ENCODE measurements at regions not wholly inside any gene's neighbourhood (a gene's known extent, or its start where the extent isn't known, plus 50 kb on each side); places are given as distances from the start of the nearest gene placed in this dataset.

DNA sequence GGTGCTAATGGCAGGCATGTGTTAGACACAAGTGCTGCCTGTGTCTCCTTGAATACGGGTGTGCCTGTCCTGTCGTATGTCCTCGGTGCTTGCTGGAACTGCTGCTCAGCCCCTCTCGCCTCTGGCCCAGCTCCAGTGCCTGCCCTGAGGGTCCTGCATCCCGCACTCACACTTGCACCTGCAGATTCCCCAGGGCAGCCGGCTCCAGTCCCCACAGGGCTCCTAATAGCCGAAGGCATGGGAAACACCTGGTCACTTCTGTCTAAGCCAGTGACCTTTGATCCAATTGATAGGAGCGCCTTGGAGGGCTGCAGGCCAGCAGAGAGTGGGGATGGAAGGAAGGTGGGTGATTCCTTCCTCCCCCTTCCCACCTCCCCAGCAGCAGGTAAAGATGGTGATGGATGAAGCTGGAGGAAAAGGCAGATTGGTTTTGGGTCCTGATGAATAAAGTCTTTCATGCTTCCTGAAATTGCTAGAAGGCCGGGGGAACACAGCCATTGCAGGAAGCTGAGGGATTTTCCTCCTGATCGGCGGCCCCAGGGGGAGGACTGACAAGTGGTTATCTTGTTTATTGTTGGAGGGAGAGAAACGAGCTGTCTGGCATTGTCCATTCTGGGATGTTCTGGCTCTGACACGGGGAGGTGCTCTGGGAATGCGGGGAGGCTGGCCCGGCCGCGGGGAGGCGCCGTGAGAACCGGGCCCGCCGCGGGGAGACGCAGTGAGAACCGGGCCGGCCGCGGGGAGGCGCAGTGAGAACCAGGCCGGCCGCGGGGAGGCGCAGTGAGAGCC, 110.9 kb upstream of the B3GAT1 start:
- DNase-seq: no peak

DNA sequence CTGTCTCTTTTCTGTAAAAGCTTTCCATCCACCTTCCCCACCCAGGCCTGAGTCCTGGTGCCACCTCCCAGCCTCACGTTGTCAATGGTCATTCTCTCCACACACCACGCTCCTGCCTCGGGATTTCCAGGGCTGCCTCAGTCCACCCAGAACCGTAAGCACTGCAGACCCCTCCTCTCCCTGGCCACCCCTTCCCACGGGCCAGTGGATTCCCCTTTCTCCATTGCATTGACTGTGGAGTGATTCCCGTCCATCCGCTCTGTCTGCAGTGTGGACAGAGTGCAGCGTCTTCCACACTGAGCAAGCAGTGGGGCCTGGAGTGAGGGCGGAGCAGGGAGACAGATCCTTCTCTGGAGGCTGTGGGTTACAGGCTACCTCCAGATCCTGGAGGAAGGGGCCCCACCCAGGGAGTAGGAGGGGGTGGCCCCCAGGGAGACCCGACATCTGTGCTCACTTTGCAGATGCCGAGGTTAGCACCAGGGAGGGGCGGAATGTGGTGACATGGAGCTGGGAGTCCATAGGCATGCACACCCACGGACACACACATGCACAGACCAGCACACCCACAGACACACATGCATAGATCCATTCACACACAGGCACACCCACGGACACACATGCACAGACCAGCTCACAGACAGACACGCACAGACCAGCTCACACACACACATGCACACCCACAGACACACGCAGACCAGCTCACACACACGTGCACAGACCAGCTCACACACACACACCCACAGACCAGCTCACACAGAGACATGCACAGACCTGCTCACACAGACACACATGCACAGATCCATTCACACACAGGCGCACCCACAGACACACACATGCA, 109.6 kb upstream of the B3GAT1 start:
- no peak for DNase-seq

DNA sequence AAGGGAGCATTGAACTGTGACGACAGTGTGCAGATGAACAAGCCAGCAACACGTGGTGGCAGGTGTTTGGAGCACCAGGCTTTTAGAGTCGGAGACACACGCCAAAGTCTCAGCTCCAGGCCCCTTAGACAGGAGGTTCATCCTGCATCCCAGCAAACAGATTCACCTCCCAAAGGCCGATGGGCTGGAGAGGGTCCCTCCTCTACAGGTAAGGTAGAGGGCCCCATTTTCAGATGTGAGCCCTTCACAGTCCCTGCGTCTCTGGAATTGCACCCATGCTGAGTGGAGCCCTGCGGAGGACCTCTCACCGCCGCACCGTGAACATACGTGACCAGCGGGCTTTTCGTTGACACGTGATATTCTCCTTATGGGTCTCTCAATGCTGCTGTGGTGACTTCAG, 109.0 kb upstream of the B3GAT1 start:
- no peak for DNase-seq

DNA sequence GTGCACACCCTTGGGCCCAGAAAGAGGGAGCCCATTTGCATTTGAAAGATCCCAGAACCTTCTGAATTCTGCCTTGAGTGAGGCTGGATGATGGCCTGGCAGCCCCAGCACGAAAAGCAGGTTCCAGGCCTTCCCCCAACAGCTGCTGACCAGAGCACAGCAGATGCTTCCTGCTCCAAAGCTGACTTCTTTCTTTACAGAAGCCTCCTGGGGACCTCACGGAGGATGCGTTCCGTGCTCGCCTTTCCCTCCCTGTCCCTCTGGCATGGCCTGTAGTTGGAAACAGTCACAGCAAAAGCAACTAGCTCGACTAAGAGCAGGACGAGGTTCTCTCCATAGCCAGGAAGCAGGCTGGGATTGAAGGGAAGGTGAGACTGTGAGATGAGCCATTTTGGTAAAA, 107.7 kb upstream of the B3GAT1 start:
- DNase-seq: no peak

DNA sequence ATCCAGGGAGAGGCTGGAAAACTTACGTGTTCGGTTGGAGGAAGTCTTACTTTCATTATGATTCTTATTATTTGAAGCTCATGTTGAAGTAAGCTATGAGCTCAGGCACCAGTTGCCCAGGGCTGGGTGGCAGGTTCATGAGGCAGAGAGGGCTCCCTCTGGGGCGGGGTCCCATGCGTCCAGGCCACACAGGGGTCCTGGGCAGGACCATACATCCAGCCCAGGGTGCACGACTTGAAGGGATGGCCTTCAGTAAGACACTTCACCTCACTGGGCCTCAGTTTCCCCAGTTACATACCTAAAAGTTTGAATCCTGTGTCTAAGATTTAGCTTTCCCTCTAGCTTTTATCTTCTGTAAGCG, 107.3 kb upstream of the B3GAT1 start:
- no peak for DNase-seq

DNA sequence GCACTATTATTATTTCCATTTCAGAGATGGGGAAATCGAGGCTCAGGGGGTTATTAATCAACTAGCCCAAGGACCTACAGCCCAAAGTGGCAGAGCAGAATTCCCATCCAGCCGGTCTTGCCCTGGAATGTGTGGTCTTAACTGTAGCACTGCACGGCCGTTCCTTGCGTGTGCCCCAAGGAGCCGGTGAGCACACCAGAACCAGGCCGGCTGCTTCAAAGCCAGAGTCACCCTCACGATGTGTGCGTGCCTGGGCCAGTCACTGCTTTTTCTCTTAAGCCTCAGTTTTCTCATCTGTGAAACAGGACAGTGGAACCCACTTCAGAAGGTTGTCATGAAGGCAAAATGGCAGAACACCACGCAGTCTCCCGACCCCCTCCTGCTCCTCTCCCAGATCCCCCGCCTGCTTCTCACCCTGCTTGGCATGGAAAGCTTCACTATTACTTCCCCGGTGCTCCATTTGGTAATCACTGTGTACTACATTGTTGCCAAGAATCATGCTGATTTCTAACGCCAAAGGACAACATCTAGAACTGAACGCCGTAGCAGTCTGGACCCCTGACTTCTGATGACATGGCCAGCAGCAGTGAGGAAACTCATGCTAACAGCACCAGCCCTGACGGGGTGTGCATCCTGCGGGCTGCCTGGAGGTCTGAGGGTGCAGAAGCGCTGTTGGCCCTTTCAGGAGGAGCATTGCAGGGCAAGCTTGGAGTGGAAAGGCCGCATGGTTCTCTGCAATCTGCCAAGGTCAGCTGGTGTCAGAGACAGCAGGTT, 106.8 kb upstream of the B3GAT1 start:
- no peak for DNase-seq

DNA sequence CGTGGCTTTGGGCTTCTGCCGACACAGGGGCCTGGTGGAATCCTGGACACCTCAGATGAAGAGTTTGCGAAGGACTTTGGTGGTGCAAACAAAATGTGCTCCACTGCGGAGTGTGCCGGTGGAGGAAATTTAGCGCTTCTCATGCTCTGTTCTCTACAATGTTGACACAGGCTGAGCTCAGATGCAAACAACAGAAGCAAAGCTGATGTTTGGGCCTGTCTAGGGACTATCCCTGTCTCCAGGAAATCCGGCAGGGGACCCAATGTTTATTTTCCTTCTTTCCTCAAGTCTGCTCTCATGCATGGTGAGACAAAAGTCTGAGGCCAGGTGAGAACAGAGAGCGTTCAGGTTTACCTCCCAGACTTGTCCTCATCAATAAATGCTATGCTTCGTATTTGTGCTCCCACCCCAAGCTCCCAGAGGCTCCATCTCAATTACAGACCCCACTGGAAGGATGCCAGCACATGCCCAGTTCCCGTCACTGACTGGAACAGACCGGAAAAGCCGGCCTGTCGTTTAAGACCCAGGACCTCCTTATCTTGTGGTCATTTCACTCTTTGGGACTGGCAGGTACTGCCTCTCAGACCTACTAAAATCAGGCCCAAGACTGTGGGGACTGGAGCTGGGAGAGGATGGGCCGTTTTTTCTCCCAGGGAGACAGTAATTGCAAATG, 105.7 kb upstream of the B3GAT1 start:
- DNase-seq: no peak

DNA sequence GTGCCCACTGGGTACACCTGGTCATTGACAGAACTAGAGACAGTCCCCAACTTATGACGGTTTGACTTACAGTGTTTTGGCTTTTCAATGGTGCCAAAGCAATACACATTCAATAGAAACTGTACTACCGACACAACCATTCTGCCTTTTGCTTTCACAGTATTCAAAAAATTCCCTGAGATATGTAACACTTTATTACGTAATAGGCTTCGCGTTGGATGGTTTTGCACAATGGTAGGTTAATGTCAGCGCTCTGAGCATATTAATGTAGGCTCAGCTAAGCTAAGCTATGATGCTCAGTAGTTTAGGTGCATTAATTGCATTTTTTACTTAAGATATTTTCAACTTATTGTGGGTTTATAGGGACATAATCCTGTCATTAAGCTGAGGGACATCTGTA, 105.1 kb upstream of the B3GAT1 start:
- DNase-seq: no peak

DNA sequence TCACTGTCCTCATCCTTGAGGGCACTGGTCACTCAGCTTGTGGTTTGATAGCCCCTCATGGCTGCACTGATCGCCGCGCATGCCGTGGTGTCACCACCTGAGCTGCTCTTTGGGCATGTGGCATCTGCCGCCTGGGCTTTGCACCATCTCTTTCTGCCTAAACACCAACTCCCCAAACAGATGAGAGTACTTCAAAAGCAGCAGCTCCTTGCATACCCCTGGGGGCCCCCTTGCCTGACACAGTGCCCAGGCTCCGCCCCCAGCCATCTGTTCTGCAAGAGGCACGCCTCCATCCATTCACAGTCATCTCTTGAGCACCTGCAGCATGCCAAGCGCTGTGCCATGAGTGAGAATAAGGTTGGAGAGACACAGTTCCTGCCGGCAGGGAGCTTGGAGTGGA, 104.5 kb upstream of the B3GAT1 start:
- no peak for DNase-seq

DNA sequence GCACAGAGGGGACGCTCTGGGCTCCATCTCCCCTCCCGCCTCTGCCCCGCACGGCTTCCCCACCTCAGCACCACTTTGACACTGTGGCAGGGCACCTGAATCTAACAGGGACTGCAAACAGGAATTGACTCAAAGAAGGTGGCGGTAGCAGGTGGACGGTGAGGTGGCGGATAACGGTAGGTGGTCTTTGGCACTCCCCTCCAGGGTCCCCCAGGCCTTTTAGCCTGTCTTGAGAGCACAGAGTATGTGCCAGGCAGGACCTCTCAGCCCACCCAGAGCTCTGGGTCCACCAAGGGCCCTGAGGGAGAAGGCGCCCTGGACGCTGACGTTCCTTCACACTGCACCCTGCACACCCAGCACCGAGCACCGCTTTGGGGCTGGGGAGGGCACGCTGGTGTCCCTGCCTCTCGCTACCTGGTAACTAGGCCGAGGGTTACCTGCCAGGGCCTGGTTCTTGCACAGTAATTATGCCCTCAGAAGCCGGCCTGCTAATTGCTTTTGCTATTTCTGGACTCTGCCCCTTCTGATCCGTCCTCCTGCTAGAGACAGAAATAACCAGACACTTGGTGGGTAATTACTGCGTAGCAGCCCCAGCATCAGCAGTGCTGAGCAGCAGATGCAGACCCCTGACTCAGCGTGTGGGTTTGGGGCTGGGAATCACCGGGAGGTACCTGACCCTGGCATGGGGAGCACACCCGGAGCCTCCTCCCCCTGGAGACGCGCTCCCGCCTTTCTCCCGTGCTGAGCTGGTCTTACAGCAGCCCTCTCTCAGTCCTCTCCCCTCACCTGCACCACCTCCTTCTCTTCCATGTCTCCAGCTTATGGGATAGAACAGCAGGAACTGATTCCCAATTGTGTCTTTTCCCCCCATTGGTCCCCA, 103.3 kb upstream of the B3GAT1 start:
- DNase-seq: no peak

DNA sequence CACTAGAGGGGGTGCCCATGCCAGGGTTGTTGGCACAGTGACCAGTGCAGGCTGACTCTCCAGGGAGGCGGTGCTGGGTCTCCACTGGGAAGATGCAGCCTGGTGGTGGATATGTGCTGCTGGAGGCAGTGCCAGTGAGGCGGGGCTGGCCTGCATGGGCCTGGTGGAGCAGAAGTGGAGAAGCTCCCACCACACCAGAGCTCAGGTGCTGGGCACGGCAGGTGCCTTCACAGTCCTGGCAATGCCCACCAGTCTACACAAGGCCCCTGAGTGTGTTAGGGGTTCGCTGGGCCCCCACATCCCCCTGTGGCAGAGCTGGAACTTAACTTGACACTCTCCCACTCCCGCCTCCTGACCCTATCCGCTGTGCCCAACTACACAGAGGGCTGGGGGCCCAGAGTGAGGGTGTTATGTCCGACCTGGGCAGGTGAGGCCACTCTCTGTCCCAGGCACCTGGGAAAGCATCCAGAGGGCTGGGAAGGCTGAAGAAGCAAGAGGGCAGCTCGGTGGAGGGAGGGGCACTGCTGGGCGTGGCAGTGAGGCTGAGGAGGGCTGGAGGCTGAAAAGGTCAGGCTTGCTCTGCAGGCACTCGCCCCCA, 102.4 kb upstream of the B3GAT1 start:
- no peak for DNase-seq

DNA sequence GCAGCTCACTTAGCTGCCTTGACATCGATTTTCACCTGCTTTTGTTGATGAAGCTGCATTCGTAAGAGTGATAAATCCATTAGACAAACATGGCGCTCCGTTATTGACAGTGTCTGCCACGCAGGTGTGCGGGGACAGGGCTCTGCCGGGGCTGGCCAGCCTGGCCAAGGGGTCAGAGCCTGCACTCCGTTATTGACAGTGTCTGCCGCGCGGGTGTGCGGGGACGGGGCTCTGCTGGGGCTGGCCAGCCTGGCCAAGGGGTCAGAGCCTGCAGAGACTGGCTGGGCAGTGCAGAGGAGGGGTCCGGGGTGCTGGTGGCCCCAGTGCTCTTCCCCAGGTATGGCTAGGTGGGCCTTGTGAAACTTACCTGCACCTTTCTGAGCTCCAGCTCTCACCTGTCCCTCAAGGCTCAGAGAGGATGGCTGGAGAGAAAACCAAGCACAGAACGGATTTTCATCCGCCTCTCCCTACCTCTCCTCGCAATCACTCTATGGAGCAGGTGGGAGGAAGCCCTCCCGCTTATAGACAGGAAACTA, 101.6 kb upstream of the B3GAT1 start:
- no peak for DNase-seq

DNA sequence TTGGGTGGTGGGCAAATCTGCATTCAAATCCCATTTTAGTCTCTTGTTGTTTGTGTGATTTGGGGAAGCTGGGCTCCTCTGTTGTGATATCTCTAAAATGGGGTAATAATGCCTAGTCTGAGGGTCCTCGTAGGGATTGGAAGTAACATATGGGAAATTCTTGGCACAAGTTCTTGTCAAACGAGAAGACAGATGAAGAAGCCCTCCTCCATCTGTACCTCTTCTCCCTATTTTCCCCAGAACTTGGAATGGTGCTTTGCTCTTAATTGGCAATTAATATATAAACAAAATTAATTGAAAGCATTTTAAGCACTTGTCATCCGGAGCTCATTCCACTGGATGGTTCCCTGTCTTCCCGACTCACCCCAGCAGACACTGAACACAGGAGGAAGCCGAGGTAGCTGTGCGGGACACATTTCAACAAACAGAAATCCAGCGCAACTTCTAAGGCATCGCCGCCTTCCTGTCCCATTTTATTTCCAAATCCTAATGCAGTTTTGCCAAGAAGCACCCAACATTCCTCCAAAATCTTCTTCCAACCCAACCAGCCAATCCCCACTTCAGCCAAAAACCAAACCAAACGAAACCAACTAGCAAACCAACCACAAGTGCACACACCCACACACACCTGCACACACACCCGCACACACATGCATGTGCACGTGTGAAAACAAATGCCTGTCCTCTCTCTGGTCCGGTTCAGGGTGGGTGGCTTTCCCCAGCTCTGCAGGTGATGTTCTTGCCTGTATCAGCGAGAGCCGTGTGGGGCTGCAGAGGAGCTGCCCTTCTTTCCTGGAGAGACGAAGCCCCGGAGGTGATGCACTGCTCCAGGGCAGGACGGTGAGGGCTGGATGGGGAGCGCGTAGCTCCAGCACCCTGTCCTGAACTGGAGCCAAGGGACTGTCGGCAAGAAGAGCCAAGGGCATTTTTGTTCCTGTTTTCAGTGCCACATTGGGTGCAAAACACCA, 100.8 kb upstream of the B3GAT1 start:
- no peak for DNase-seq

DNA sequence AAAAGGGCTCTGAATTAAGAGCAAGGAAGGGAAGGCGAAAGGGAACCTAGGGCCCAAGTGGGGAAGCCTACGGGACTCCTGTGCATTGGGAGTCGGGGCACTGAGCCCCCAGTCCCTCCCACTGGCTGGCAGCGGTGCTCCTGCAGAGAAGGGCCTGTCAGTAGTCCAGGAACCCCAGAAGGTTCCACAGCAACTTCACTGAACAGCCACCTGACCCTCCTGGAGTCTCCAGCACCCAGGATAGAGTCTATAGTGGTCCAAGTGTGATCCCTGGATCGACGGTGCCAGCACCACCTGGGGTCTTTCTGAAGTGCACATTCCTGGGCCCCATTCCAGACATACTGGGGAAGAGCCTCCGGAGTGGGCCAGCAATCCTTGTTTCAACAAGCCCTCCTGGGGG, 100.0 kb upstream of the B3GAT1 start:
- no peak for DNase-seq

DNA sequence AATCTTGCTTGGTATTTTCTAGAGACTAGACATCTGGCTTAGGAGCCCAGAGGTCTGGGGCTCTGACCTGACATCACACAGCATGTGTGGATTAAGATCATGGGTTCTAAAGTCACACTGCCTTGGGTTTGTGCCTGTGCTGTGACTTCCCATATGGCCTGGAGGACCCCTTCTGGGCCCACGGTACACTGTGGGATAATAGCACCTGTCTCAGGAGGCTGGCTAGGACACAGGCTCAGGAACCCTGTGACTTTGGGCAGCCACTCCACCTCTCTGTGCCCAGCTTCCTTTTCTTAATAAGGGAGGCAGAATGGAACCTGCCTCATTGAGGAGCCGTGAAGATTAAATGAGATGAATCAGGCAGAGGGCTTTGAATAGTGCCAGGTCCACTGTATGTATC, 99.2 kb upstream of the B3GAT1 start:
- DNase-seq: no peak

DNA sequence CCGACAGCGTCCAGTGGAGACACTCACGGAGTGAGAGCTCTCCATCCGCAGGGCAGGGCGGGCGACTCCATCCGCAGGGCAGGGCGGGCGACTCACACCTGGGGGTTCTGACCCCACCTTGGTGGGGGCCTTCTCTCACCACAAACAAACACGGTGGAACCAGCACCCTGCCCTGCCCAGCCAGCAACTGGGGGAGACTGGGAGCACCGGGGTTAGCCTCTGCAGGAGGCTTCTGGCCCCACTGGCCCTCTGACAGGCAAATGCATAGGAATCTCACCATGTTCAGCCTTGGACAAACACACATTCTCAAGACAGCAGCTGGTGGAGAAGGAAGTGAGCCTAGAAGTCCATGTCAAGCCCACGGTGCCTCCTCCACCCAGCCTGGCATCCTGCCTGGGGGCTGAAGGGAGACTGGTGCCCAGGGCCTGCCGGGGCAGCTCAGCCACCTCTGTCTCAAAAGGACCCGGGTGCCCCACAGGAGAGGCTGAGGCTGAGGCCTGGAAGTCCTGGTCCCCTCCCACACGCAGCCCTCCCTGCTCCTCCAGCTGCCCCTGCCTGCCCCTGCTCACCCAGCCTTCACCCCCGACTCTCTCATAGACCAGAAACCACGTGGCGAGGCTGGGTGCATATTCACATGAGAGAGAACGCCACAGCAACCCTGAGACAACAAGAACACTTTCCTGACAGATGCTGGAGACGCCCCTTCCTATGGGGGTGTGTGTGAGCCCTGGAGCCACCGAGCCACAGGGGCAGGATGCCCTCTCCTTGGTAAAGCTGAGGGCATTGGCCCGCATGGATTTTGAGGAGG, 98.4 kb upstream of the B3GAT1 start:
- DNase-seq: no peak

DNA sequence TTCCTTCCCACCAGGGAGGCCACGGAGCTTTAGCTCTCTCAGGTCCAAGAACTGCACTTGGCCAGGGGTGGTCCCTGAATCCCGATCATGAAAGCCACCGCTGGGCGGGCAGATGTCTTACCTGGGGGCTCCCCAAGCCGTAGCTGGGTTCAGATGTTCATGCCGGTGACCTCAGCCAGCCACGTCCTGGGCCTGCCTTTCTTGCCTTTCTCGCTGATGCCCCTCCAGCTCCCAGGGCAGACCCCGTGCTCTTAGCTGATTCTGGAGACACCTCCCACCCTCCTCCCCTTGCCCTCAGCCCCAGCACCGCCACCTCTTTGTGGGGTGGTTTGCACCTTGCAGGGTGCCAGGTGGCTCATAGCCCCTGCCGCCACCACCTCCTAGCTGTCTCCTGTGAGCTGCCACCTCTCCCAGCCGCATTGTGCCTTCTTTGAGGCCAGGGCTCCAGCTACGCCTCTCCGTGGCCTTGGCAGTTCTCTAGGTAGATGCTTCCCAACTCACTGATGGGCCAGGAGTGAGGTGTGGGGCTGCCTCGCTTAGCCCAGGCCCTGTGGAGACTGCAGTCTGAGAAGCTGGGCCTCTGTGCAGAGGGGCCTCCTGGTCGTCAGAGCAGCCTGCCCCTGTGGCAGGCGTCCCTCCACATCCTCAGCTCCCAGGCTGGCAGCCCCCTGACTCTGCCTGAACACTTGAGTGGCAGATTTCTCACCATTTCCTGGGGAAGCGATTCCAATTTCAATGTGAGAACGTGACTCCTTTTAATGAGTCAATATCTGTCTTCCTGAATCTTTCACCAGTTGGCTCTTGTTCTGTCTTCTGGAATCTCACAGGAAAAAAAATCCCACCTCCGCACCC, 97.6 kb upstream of the B3GAT1 start:
- no peak for DNase-seq
